Panc1 (cell line): ENCODE measurements at regions not wholly inside any gene's neighbourhood (a gene's known extent, or its start where the extent isn't known, plus 50 kb on each side); places are given as distances from the start of the nearest gene placed in this dataset.

Experiments used
- ATAC-seq: fragments of 200-7000 bp; cut with Tn5 transposase; 2 replicates; pipeline ENCODE4 v1.9.1; 2020; ENCODE audit warnings: mild to moderate bottlenecking, moderate library complexity
- BruUV-seq: library from RNA; stranded (reverse); fragments of 400-500 nt; replicated peaks from 2 replicates; lab custom pipeline; 2021; lab: Mats Ljungman, UMichigan
- CTCF ChIA-PET: fragments of 300-600 bp; sonication (Branson Sonifier 250); formaldehyde crosslinking; loops from one replicate; lab custom pipeline; 2022; ENCODE audit warnings: antibody characterized with exemption; lab: Charles Lee
- POLR2A ChIA-PET: fragments of 300-600 bp; sonication (Branson Sonifier 250); formaldehyde crosslinking; loops from one replicate; lab custom pipeline; 2022; ENCODE audit warnings: antibody characterized with exemption; lab: Charles Lee
- DNase-seq: peaks from one replicate; pipeline ENCODE4 v3.0.0-alpha.2; 2010; ENCODE audit warnings: low read depth, low spot score
- H3K27ac ChIP-seq: 2 replicates; pipeline ENCODE4 v1.5.1; 2011; ENCODE audit warnings: mild to moderate bottlenecking, low read length, inconsistent platforms
- H3K27me3 ChIP-seq: fragments of 200-500 bp; sonication (Bioruptor generic); 2 replicates; pipeline ENCODE4 v1.6.0; 2014; ENCODE audit warnings: low read length, inconsistent platforms; ENCODE audit not compliant: control insufficient read depth, insufficient read depth
- H3K36me3 ChIP-seq: fragments of 200-500 bp; sonication (Bioruptor generic); 2 replicates; pipeline ENCODE4 v1.5.1; 2014; ENCODE audit warnings: inconsistent platforms, mild to moderate bottlenecking, low read length, moderate library complexity; ENCODE audit not compliant: control insufficient read depth, insufficient read depth
- H3K4me1 ChIP-seq: 2 replicates; pipeline ENCODE4 v1.5.1; 2011; ENCODE audit warnings: inconsistent platforms, mild to moderate bottlenecking, low read length, moderate library complexity; ENCODE audit not compliant: control insufficient read depth, insufficient read depth
- H3K4me3 ChIP-seq, 2 experiments: 2 replicates each; pipeline ENCODE4 v1.5.1; 2011 to 2012; ENCODE audit warnings: low read depth in 2 of 2, low read length in 2 of 2, mild to moderate bottlenecking in 2 of 2, inconsistent platforms in 1 of 2, moderate library complexity in 1 of 2
- H3K9me3 ChIP-seq: fragments of 200-500 bp; sonication (Bioruptor generic); 2 replicates; pipeline ENCODE4 v1.5.1; 2014; ENCODE audit warnings: low read depth, mild to moderate bottlenecking, inconsistent platforms, low read length, moderate library complexity; ENCODE audit not compliant: control insufficient read depth, insufficient read depth
- POLR2AphosphoS5 ChIP-seq: IDR thresholded peaks from 2 replicates; pipeline ENCODE4 v1.6.1; 2012; ENCODE audit warnings: mild to moderate bottlenecking, low read depth, low read length, moderate library complexity
- SIN3A ChIP-seq: IDR thresholded peaks from 2 replicates; pipeline ENCODE4 v1.6.1; 2012; ENCODE audit warnings: low read depth, mild to moderate bottlenecking, low read length, moderate library complexity, borderline replicate concordance; ENCODE audit not compliant: insufficient read depth
- TCF7L2 ChIP-seq: IDR thresholded peaks from 2 replicates; pipeline ENCODE4 v1.6.1; 2011; ENCODE audit warnings: mild to moderate bottlenecking, low read depth, low read length, inconsistent platforms
- in situ Hi-C: cut with HindIII; loops from 2 replicates; pipeline ENCODE4 v1.10.0; 2016; ENCODE audit warnings: low sequenced_read_pairs, low pct_unique_long_range_greater_than_20kb
- intact Hi-C: fragments of 100-400 bp; cut with micrococcal nuclease; formaldehyde crosslinking; loops from one replicate; pipeline ENCODE4 v1.10.0; 2022; ENCODE audit not compliant: unreplicated experiment
- TF ChIP-seq, protein P1 (sequence below): fragments of 450-650 bp; IDR thresholded peaks from 2 replicates; pipeline ENCODE4 v1.5.1; 2017; ENCODE audit warnings: mild to moderate bottlenecking
- TF ChIP-seq, protein P2 (sequence below), 2 experiments: IDR thresholded peaks; 2 replicates each; pipeline ENCODE4 v1.6.1; 2011 to 2012; ENCODE audit warnings: low read depth in 2 of 2, control low read depth in 1 of 2, low read length in 1 of 2, mild to moderate bottlenecking in 1 of 2, moderate library complexity in 1 of 2; ENCODE audit not compliant: insufficient read depth in 1 of 2

DNA sequence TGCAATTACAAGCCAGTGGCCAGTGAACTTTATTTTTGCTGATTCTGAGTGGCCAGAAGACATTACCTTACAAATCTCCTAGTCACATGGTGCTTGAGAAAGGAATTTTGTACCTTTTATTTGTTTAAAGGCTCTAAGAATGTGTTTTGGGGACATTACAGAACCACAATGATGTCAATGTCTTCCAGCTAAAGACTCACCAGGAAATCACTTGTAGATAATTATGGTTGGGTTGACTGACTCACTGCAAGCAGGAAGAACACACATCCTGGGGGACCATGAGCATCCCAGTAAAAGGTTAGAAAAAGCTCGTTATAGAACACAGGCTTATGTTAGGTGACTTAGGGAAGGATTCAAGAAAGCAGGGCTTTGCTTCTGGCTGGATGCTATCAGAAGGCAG lies 119.4 kb upstream of the FAM9B start:
- DNase-seq, result no peak
- Histone ChIP-seq H3K27me3 (no peaks in the 10 kb centered on the region), H3K4me3 (no peak overlapping the region), H3K9me3 (no peaks in the 10 kb centered on the region), H3K36me3 (no peaks in the 10 kb centered on the region), H3K4me1 (no peaks in the 10 kb centered on the region), H3K27ac (no peak overlapping the region)
- ChIA-PET POLR2A (no interaction called here), CTCF (no interaction called here)
- intact Hi-C loops (no loop called here), in situ Hi-C loops (no loop called here)
- no TSS peak for BruUV-seq
- TF ChIP-seq SIN3A (no peak), POLR2AphosphoS5 (no peak), TCF7L2 (no peak)
- TF ChIP-seq, protein P1, sequence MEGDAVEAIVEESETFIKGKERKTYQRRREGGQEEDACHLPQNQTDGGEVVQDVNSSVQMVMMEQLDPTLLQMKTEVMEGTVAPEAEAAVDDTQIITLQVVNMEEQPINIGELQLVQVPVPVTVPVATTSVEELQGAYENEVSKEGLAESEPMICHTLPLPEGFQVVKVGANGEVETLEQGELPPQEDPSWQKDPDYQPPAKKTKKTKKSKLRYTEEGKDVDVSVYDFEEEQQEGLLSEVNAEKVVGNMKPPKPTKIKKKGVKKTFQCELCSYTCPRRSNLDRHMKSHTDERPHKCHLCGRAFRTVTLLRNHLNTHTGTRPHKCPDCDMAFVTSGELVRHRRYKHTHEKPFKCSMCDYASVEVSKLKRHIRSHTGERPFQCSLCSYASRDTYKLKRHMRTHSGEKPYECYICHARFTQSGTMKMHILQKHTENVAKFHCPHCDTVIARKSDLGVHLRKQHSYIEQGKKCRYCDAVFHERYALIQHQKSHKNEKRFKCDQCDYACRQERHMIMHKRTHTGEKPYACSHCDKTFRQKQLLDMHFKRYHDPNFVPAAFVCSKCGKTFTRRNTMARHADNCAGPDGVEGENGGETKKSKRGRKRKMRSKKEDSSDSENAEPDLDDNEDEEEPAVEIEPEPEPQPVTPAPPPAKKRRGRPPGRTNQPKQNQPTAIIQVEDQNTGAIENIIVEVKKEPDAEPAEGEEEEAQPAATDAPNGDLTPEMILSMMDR, result no peak
- TF ChIP-seq, protein P2, sequence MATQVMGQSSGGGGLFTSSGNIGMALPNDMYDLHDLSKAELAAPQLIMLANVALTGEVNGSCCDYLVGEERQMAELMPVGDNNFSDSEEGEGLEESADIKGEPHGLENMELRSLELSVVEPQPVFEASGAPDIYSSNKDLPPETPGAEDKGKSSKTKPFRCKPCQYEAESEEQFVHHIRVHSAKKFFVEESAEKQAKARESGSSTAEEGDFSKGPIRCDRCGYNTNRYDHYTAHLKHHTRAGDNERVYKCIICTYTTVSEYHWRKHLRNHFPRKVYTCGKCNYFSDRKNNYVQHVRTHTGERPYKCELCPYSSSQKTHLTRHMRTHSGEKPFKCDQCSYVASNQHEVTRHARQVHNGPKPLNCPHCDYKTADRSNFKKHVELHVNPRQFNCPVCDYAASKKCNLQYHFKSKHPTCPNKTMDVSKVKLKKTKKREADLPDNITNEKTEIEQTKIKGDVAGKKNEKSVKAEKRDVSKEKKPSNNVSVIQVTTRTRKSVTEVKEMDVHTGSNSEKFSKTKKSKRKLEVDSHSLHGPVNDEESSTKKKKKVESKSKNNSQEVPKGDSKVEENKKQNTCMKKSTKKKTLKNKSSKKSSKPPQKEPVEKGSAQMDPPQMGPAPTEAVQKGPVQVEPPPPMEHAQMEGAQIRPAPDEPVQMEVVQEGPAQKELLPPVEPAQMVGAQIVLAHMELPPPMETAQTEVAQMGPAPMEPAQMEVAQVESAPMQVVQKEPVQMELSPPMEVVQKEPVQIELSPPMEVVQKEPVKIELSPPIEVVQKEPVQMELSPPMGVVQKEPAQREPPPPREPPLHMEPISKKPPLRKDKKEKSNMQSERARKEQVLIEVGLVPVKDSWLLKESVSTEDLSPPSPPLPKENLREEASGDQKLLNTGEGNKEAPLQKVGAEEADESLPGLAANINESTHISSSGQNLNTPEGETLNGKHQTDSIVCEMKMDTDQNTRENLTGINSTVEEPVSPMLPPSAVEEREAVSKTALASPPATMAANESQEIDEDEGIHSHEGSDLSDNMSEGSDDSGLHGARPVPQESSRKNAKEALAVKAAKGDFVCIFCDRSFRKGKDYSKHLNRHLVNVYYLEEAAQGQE (IDR thresholded peaks at IDR 0.05; ENCODE audit: insufficient read depth in 1 of 2, low read depth in 2 of 2, low read length in 1 of 2), result no peak
- no peak for ATAC-seq

DNA sequence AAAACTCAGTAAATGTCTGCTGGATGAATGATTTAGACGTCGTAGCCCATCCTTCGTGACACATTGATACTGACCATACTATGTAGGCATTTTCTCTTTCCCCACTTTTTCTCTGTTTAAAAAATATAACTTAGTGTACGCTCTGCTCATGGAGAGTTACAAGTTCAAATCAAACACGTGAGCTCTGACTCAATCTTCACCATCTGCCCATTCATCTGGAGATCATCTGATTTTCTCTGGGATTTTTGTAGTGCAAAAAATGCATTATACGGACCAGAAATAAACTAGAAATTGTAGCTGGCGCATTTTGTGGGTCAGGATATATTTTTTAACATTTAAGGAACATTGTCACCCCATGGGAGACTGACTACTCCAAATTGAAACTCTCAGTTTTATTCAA lies 124.7 kb upstream of the FAM9B start:
- no peaks in the 10 kb centered on the region for H3K27me3 ChIP-seq
- H3K27ac ChIP-seq, result no peak overlapping the region
- ATAC-seq (no peak), DNase-seq (no peak)
- ChIA-PET POLR2A (no interaction called here), CTCF (no interaction called here)
- intact Hi-C loops (no loop called here), in situ Hi-C loops (no loop called here)
- TF ChIP-seq POLR2AphosphoS5, result no peak
- TF ChIP-seq SIN3A, result no peak
- TF ChIP-seq, protein P1, result no peak
- TF ChIP-seq TCF7L2, result no peak
- TF ChIP-seq, protein P2 (IDR thresholded peaks at IDR 0.05; ENCODE audit: insufficient read depth in 1 of 2, low read depth in 2 of 2, low read length in 1 of 2), result no peak
- no peaks in the 10 kb centered on the region for H3K4me1 ChIP-seq
- H3K36me3 ChIP-seq, result no peaks in the 10 kb centered on the region
- H3K4me3 ChIP-seq, result no peak overlapping the region
- BruUV-seq, result no TSS peak
- no peaks in the 10 kb centered on the region for H3K9me3 ChIP-seq
